ENCODE measurements at regions not wholly inside any gene's neighbourhood (a gene's known extent, or its start where the extent isn't known, plus 50 kb on each side); places are given as distances from the start of the nearest gene placed in this dataset.

DNA sequence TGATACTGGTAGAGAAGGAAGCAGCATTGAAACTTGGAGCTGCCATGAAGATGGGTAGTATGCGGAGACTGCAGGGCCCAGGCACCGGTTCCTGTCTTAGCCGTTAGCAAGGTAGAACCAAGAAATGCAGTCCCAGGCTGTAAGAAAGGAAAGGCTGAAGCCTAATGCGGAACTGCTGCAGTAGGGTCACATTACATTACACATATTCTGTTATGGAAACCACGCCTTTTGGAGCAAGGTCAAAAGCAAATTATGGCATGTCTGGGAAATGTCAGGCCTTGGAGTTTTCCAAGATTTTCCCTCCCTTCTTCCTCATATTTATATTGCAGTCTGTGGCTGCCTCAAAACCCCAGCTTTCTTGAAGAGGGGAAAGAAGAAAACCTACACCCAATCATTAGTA is 204.8 kb upstream of the RASGEF1B start:
- no peak for TF ChIP-seq ZBTB11 (CRISPR knock-in tag; IDR thresholded peaks at IDR 0.05)
- no peak for TF ChIP-seq SIX5 (IDR thresholded peaks at IDR 0.05; ENCODE audit: low read depth, low read length, severe bottlenecking)
- no peak for TF ChIP-seq YY1 (IDR thresholded peaks at IDR 0.05; ENCODE audit: low read depth, low read length)
- no peak for TF ChIP-seq EP300 (IDR thresholded peaks at IDR 0.05; ENCODE audit: borderline replicate concordance in 1 of 2, control insufficient read depth in 1 of 2, low read depth in 2 of 2, low read length in 2 of 2)
- no peak for TF ChIP-seq MTA2 (IDR thresholded peaks at IDR 0.05; ENCODE audit: low read depth)
- TF ChIP-seq, protein P1, sequence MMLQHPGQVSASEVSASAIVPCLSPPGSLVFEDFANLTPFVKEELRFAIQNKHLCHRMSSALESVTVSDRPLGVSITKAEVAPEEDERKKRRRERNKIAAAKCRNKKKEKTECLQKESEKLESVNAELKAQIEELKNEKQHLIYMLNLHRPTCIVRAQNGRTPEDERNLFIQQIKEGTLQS (IDR thresholded peaks at IDR 0.05; ENCODE audit: borderline replicate concordance, extremely low read depth, low read depth, low read length), result no peak
- TF ChIP-seq CTCF (IDR thresholded peaks at IDR 0.05 in 2 of 3, conservative IDR thresholded peaks at IDR 0.05 in 1 of 3; ENCODE audit: control insufficient read depth in 2 of 3, extremely low read depth in 1 of 3, insufficient read depth in 1 of 3, low read depth in 3 of 3, low read length in 3 of 3), result no peak
- TF ChIP-seq PML (IDR thresholded peaks at IDR 0.05; ENCODE audit: low read length), result no peak
- no peak for TF ChIP-seq MYC (IDR thresholded peaks at IDR 0.05; ENCODE audit: insufficient read depth, insufficient read length, insufficient replicate concordance, low read length, severe bottlenecking)
- TF ChIP-seq RFX5 (IDR thresholded peaks at IDR 0.05; ENCODE audit: low read depth, low read length), result no peak

Data from GM12878 (cell line).